ENCODE measurements at regions not wholly inside any gene's neighbourhood (a gene's known extent, or its start where the extent isn't known, plus 50 kb on each side); places are given as distances from the start of the nearest gene placed in this dataset.

DNA sequence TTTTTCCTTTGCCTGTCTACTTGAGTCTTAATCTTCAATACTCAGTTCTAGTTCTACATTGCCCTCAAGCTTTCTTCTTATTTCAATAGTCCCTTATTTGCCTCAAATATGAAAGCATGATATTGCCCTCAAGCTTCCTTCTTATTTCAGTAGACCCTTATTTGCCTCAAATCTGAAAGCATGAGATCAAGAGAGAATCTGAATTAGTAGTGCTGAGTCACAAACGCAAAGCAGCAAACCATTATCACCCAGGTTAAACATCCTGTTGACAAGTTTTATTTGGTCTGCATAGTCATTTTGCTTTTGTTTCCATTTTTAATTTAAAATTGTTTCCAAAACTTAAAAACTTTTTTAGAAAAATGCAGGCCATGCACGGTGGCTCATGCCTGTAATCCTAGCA is 583.3 kb upstream of the FSHR start:
- TF ChIP-seq EZH2 (IDR thresholded peaks at IDR 0.05; ENCODE audit: borderline replicate concordance, low read length) = no peak
- TF ChIP-seq, protein P1, sequence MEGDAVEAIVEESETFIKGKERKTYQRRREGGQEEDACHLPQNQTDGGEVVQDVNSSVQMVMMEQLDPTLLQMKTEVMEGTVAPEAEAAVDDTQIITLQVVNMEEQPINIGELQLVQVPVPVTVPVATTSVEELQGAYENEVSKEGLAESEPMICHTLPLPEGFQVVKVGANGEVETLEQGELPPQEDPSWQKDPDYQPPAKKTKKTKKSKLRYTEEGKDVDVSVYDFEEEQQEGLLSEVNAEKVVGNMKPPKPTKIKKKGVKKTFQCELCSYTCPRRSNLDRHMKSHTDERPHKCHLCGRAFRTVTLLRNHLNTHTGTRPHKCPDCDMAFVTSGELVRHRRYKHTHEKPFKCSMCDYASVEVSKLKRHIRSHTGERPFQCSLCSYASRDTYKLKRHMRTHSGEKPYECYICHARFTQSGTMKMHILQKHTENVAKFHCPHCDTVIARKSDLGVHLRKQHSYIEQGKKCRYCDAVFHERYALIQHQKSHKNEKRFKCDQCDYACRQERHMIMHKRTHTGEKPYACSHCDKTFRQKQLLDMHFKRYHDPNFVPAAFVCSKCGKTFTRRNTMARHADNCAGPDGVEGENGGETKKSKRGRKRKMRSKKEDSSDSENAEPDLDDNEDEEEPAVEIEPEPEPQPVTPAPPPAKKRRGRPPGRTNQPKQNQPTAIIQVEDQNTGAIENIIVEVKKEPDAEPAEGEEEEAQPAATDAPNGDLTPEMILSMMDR (IDR thresholded peaks at IDR 0.05; ENCODE audit: low read length) = no peak

Data from OCI-LY1 (cell line).